ENCODE measurements at regions not wholly inside any gene's neighbourhood (a gene's known extent, or its start where the extent isn't known, plus 50 kb on each side); places are given as distances from the start of the nearest gene placed in this dataset.

- no peak overlapping the region for H2AFZ ChIP-seq (ENCODE audit: low read depth, low read length)
- peak overlapping the region; percentile 67 for H3K4me3 ChIP-seq (ENCODE audit: low read length)
- H3K79me2 ChIP-seq (replicated peaks; ENCODE audit: insufficient read depth, low read length) = no peaks in the 10 kb centered on the region
- H3K9me3 ChIP-seq (ENCODE audit: low read length) = no peaks in the 10 kb centered on the region
- H3K4me2 ChIP-seq (ENCODE audit: low read length) = peak overlapping the region; percentile 81
- TF ChIP-seq, protein P1, sequence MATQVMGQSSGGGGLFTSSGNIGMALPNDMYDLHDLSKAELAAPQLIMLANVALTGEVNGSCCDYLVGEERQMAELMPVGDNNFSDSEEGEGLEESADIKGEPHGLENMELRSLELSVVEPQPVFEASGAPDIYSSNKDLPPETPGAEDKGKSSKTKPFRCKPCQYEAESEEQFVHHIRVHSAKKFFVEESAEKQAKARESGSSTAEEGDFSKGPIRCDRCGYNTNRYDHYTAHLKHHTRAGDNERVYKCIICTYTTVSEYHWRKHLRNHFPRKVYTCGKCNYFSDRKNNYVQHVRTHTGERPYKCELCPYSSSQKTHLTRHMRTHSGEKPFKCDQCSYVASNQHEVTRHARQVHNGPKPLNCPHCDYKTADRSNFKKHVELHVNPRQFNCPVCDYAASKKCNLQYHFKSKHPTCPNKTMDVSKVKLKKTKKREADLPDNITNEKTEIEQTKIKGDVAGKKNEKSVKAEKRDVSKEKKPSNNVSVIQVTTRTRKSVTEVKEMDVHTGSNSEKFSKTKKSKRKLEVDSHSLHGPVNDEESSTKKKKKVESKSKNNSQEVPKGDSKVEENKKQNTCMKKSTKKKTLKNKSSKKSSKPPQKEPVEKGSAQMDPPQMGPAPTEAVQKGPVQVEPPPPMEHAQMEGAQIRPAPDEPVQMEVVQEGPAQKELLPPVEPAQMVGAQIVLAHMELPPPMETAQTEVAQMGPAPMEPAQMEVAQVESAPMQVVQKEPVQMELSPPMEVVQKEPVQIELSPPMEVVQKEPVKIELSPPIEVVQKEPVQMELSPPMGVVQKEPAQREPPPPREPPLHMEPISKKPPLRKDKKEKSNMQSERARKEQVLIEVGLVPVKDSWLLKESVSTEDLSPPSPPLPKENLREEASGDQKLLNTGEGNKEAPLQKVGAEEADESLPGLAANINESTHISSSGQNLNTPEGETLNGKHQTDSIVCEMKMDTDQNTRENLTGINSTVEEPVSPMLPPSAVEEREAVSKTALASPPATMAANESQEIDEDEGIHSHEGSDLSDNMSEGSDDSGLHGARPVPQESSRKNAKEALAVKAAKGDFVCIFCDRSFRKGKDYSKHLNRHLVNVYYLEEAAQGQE (IDR thresholded peaks at IDR 0.05; ENCODE audit: borderline replicate concordance) = no peak
- TF ChIP-seq, protein P2, sequence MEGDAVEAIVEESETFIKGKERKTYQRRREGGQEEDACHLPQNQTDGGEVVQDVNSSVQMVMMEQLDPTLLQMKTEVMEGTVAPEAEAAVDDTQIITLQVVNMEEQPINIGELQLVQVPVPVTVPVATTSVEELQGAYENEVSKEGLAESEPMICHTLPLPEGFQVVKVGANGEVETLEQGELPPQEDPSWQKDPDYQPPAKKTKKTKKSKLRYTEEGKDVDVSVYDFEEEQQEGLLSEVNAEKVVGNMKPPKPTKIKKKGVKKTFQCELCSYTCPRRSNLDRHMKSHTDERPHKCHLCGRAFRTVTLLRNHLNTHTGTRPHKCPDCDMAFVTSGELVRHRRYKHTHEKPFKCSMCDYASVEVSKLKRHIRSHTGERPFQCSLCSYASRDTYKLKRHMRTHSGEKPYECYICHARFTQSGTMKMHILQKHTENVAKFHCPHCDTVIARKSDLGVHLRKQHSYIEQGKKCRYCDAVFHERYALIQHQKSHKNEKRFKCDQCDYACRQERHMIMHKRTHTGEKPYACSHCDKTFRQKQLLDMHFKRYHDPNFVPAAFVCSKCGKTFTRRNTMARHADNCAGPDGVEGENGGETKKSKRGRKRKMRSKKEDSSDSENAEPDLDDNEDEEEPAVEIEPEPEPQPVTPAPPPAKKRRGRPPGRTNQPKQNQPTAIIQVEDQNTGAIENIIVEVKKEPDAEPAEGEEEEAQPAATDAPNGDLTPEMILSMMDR (IDR thresholded peaks at IDR 0.05; ENCODE audit: poor library complexity, severe bottlenecking) = no peak
- no peak for TF ChIP-seq SMC3 (conservative IDR thresholded peaks at IDR 0.05; ENCODE audit: poor library complexity)
- TF ChIP-seq EP300 (conservative IDR thresholded peaks at IDR 0.05; ENCODE audit: poor library complexity, severe bottlenecking) = no peak
- no peak for TF ChIP-seq POLR2AphosphoS5 (IDR thresholded peaks at IDR 0.05)
- TF ChIP-seq RAD21 (conservative IDR thresholded peaks at IDR 0.05) = no peak
- no peak for TF ChIP-seq MXI1 (conservative IDR thresholded peaks at IDR 0.05; ENCODE audit: poor library complexity, severe bottlenecking)
- no peak for TF ChIP-seq EZH2 (IDR thresholded peaks at IDR 0.05; ENCODE audit: borderline replicate concordance, insufficient read depth, low read length, poor library complexity, severe bottlenecking)
- TF ChIP-seq TAF1 (IDR thresholded peaks at IDR 0.05; ENCODE audit: low read depth) = no peak
- H3K9ac ChIP-seq (ENCODE audit: low read length) = no peak overlapping the region
- no peaks in the 10 kb centered on the region for H3F3A ChIP-seq (ENCODE audit: insufficient read depth, low read length, poor library complexity, severe bottlenecking)
- H4K20me1 ChIP-seq (ENCODE audit: insufficient read depth) = no peaks in the 10 kb centered on the region
- no peaks in the 10 kb centered on the region for H3K36me3 ChIP-seq (ENCODE audit: insufficient read depth, low read length)
- H3K27me3 ChIP-seq (ENCODE audit: insufficient read depth, low read depth, low read length) = peaks cover 78% of the 10 kb centered on the region
- H3K27ac ChIP-seq (ENCODE audit: low read length) = no peak overlapping the region
- H3K9me2 ChIP-seq (ENCODE audit: insufficient read depth, low read length) = no peaks in the 10 kb centered on the region
Measured at GRCh38 chr18:22348521-22349316, 69.0 kb downstream of the CTAGE1 start.

DNA sequence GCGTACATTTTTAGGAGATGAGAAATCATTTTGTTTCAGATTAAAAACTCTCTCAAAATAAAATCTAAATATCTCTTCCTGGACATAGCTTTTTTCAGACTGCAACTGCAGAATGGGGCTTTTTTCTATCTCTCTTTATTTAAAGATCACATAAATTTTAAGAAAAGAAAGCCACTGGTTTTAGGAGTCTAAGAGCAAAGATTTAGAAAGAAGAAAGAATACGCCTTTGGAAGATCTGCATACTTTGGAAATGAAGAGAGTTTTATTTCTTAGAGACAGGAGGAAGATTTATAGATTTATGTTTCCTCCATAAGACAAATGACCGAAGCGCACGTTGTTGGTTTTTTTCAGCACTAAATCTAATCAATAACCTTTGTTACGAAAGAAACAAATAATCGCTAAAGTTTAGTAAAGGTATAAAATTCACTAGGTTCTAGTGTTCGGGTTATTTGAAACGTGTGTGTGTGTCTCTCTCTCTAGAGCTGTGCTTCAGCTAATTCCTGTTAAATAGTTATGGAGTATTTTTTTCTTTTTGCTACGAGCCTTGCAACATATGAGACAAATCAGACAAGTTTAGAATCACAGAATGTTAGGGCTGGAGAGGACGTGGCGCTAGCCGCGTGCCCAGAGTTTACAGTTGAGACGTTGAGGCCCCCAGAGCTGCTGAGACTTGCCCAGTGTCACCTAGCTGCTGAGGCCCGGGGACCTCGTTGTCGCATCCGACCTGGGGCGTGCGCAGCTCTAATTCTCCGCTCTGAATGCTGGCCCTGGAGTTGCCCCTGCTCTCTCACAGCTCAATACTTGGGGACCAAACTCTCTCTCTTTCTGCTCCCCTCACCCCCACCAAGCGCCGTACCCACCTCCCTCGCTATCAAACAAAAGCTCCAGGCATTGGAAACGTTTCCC lies 69.9 kb downstream of the CTAGE1 start:
- Histone ChIP-seq H3K4me2 (ENCODE audit: low read length) (no peak overlapping the region), H3K9me2 (ENCODE audit: insufficient read depth, low read length) (no peaks in the 10 kb centered on the region), H3K9me3 (ENCODE audit: low read length) (no peaks in the 10 kb centered on the region), H3K4me3 (ENCODE audit: low read length) (peak overlapping the region; percentile 67), H3F3A (ENCODE audit: insufficient read depth, low read length, poor library complexity, severe bottlenecking) (no peaks in the 10 kb centered on the region), H3K27me3 (ENCODE audit: insufficient read depth, low read depth, low read length) (peaks cover 71% of the 10 kb centered on the region), H2AFZ (ENCODE audit: low read depth, low read length) (no peak overlapping the region), H3K9ac (ENCODE audit: low read length) (no peak overlapping the region), H3K79me2 (replicated peaks; ENCODE audit: insufficient read depth, low read length) (no peaks in the 10 kb centered on the region), H3K36me3 (ENCODE audit: insufficient read depth, low read length) (no peaks in the 10 kb centered on the region), H3K27ac (ENCODE audit: low read length) (no peak overlapping the region), H4K20me1 (ENCODE audit: insufficient read depth) (no peaks in the 10 kb centered on the region)
- TF ChIP-seq POLR2AphosphoS5 (IDR thresholded peaks at IDR 0.05) (peak; percentile 26), MXI1 (conservative IDR thresholded peaks at IDR 0.05; ENCODE audit: poor library complexity, severe bottlenecking) (no peak), EZH2 (IDR thresholded peaks at IDR 0.05; ENCODE audit: borderline replicate concordance, insufficient read depth, low read length, poor library complexity, severe bottlenecking) (peak; percentile 75)

Data from neural cell (in vitro differentiated cells).